ENCODE measurements at regions not wholly inside any gene's neighbourhood (a gene's known extent, or its start where the extent isn't known, plus 50 kb on each side); places are given as distances from the start of the nearest gene placed in this dataset.

- H3K9me3 ChIP-seq (ENCODE audit: low read length) = no peaks in the 10 kb centered on the region
- H3K9me2 ChIP-seq (replicated peaks; ENCODE audit: insufficient read depth, low read length) = no peaks in the 10 kb centered on the region
- no peak overlapping the region for H2AFZ ChIP-seq (ENCODE audit: low read length)
- H3K9ac ChIP-seq (ENCODE audit: low read length) = no peak overlapping the region
- no peak overlapping the region for H3K4me3 ChIP-seq (ENCODE audit: low read length)
- no peaks in the 10 kb centered on the region for H4K20me1 ChIP-seq (ENCODE audit: insufficient read depth, low read depth, low read length)
- no peak overlapping the region for H3K4me2 ChIP-seq (ENCODE audit: low read depth, low read length, poor library complexity, severe bottlenecking)
- no peak for DNase-seq
- no peak overlapping the region for H3K27ac ChIP-seq (ENCODE audit: low read length)
- no peaks in the 10 kb centered on the region for H3K4me1 ChIP-seq (ENCODE audit: low read length)
- no peaks in the 10 kb centered on the region for H3K36me3 ChIP-seq (ENCODE audit: insufficient read depth, low read length)
- no peaks in the 10 kb centered on the region for H3K79me2 ChIP-seq (ENCODE audit: low read length)
- no peaks in the 10 kb centered on the region for H3K27me3 ChIP-seq (ENCODE audit: low read length)
Measured at GRCh38 chr9:109586993-109587392, 88.9 kb upstream of the PTPN3 start.

- H3K4me3 ChIP-seq (ENCODE audit: low read length) = no peak overlapping the region
- H3K9ac ChIP-seq (ENCODE audit: low read length) = no peak overlapping the region
- no peaks in the 10 kb centered on the region for H3K4me1 ChIP-seq (ENCODE audit: low read length)
Measured at GRCh38 chr9:109588415-109588814, 90.3 kb upstream of the PTPN3 start.

DNA sequence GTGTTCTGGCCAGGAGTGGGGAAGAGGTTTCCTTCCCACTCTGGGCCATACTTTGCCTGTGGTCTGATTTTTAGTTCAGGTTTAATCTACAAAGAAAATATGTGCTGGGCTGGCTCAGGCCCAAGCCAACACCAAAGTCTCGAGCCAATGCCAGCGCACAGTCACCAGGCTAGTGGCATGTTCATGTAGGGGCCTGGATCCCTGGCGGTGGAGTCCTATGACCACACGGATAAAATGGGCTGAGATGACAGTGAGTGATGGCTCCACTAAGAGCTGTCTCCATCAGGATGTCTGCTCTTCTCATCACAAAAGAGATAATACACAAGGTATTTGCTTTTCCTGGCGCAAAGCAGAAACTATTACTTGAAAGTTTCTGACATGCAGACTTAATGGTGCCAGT is 92.9 kb upstream of the PTPN3 start:
- Histone ChIP-seq H3K4me3 (ENCODE audit: low read length) (no peak overlapping the region), H3K9me2 (replicated peaks; ENCODE audit: insufficient read depth, low read length) (no peaks in the 10 kb centered on the region), H4K20me1 (ENCODE audit: insufficient read depth, low read depth, low read length) (no peaks in the 10 kb centered on the region), H3K9me3 (ENCODE audit: low read length) (no peaks in the 10 kb centered on the region), H3K27ac (ENCODE audit: low read length) (no peak overlapping the region), H3K27me3 (ENCODE audit: low read length) (no peaks in the 10 kb centered on the region), H3K4me2 (ENCODE audit: low read depth, low read length, poor library complexity, severe bottlenecking) (no peak overlapping the region), H3K4me1 (ENCODE audit: low read length) (no peaks in the 10 kb centered on the region), H3K79me2 (ENCODE audit: low read length) (no peaks in the 10 kb centered on the region), H3K9ac (ENCODE audit: low read length) (no peak overlapping the region), H2AFZ (ENCODE audit: low read length) (no peak overlapping the region), H3K36me3 (ENCODE audit: insufficient read depth, low read length) (no peaks in the 10 kb centered on the region)
- no peak for DNase-seq

More at GRCh38 chr9:109588415-109588814, 90.3 kb upstream of the PTPN3 start:
- H3K36me3 ChIP-seq (ENCODE audit: insufficient read depth, low read length) = no peaks in the 10 kb centered on the region
- no peak overlapping the region for H2AFZ ChIP-seq (ENCODE audit: low read length)
- H3K79me2 ChIP-seq (ENCODE audit: low read length) = no peaks in the 10 kb centered on the region
- no peaks in the 10 kb centered on the region for H3K27me3 ChIP-seq (ENCODE audit: low read length)
- H3K9me2 ChIP-seq (replicated peaks; ENCODE audit: insufficient read depth, low read length) = no peaks in the 10 kb centered on the region
- no peak overlapping the region for H3K4me2 ChIP-seq (ENCODE audit: low read depth, low read length, poor library complexity, severe bottlenecking)
- H4K20me1 ChIP-seq (ENCODE audit: insufficient read depth, low read depth, low read length) = no peaks in the 10 kb centered on the region
- H3K9me3 ChIP-seq (ENCODE audit: low read length) = no peaks in the 10 kb centered on the region
- DNase-seq = no peak
- no peak overlapping the region for H3K27ac ChIP-seq (ENCODE audit: low read length)

DNA sequence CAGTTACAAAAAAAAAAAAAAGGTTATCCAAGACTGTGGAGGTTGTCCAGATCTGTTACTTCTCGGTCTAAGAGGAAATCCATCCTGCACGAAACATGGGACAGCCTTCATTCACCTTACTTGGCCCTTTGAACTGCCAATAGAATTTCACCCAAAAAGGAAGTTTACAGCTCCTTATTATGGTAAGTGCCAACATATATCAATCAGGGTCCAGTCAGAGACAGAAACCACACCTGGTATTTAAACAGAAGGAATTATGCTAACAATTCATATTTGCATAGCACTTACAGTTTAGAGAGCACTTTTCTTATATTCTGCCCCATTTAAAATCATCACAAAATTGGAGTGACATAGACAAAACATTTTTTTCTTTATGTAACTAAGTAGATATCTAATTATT is 93.6 kb upstream of the PTPN3 start:
- no peaks in the 10 kb centered on the region for H3K9me2 ChIP-seq (replicated peaks; ENCODE audit: insufficient read depth, low read length)
- H3K79me2 ChIP-seq (ENCODE audit: low read length) = no peaks in the 10 kb centered on the region
- no peaks in the 10 kb centered on the region for H3K4me1 ChIP-seq (ENCODE audit: low read length)
- no peak overlapping the region for H3K27ac ChIP-seq (ENCODE audit: low read length)
- no peaks in the 10 kb centered on the region for H3K27me3 ChIP-seq (ENCODE audit: low read length)
- H3K36me3 ChIP-seq (ENCODE audit: insufficient read depth, low read length) = no peaks in the 10 kb centered on the region
- DNase-seq = no peak
- H3K9me3 ChIP-seq (ENCODE audit: low read length) = no peaks in the 10 kb centered on the region
- no peaks in the 10 kb centered on the region for H4K20me1 ChIP-seq (ENCODE audit: insufficient read depth, low read depth, low read length)
- no peak overlapping the region for H3K4me2 ChIP-seq (ENCODE audit: low read depth, low read length, poor library complexity, severe bottlenecking)
- no peak overlapping the region for H3K4me3 ChIP-seq (ENCODE audit: low read length)
- H2AFZ ChIP-seq (ENCODE audit: low read length) = no peak overlapping the region
- no peak overlapping the region for H3K9ac ChIP-seq (ENCODE audit: low read length)

DNA sequence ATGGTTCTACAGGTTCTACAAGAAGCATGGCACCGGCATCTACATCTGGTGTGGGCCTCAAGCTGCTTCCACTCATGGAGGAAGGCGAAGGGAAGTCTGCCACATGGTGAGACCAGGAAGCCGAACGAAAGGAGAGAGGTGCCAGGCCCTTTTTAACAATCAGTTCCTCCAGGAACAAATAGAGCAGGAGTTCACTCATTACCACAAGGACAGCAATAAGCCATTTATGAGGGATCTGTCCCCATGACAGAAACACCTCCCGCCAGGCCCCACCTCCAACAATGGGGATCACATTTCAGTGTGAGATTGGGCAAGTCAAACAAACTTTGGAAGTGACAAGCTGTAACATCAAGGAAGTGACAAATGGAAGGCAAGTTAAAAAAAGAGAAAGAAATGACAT is 95.5 kb upstream of the PTPN3 start:
- H3K4me3 ChIP-seq (ENCODE audit: low read length) = no peak overlapping the region
- no peak overlapping the region for H3K4me2 ChIP-seq (ENCODE audit: low read depth, low read length, poor library complexity, severe bottlenecking)
- H3K9ac ChIP-seq (ENCODE audit: low read length) = no peak overlapping the region
- H3K9me3 ChIP-seq (ENCODE audit: low read length) = no peaks in the 10 kb centered on the region
- no peaks in the 10 kb centered on the region for H3K4me1 ChIP-seq (ENCODE audit: low read length)
- H3K27ac ChIP-seq (ENCODE audit: low read length) = no peak overlapping the region
- H3K27me3 ChIP-seq (ENCODE audit: low read length) = no peaks in the 10 kb centered on the region
- DNase-seq = no peak
- H3K36me3 ChIP-seq (ENCODE audit: insufficient read depth, low read length) = no peaks in the 10 kb centered on the region
- no peak overlapping the region for H2AFZ ChIP-seq (ENCODE audit: low read length)
- H3K79me2 ChIP-seq (ENCODE audit: low read length) = no peaks in the 10 kb centered on the region
- H4K20me1 ChIP-seq (ENCODE audit: insufficient read depth, low read depth, low read length) = no peaks in the 10 kb centered on the region
- H3K9me2 ChIP-seq (replicated peaks; ENCODE audit: insufficient read depth, low read length) = no peaks in the 10 kb centered on the region

DNA sequence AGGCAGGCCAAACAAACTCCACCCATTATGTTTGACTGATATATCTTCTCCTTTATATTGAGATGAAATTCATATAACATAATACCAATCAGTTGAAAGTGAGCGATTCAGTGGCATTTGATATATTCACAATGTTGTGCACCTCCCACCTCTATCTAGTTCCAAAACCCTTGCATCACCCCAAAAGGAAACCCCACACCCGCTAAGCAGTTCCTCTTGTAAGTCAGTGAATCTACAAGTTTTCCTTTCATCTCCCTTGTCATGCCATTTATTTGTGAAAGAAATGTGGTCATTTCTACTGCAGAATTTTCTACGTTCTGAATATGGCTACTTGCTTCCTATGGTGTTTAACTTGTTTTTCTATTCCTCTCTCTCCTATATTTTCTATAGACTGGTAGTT is 99.4 kb upstream of the PTPN3 start:
- H3K4me3 ChIP-seq (ENCODE audit: low read length) = no peak overlapping the region
- H4K20me1 ChIP-seq (ENCODE audit: insufficient read depth, low read depth, low read length) = no peaks in the 10 kb centered on the region
- DNase-seq = no peak
- no peak overlapping the region for H3K9ac ChIP-seq (ENCODE audit: low read length)
- no peaks in the 10 kb centered on the region for H3K79me2 ChIP-seq (ENCODE audit: low read length)
- H3K27me3 ChIP-seq (ENCODE audit: low read length) = no peaks in the 10 kb centered on the region
- H3K9me2 ChIP-seq (replicated peaks; ENCODE audit: insufficient read depth, low read length) = no peaks in the 10 kb centered on the region
- H3K27ac ChIP-seq (ENCODE audit: low read length) = no peak overlapping the region
- no peak overlapping the region for H3K4me2 ChIP-seq (ENCODE audit: low read depth, low read length, poor library complexity, severe bottlenecking)
- no peaks in the 10 kb centered on the region for H3K4me1 ChIP-seq (ENCODE audit: low read length)
- no peak overlapping the region for H2AFZ ChIP-seq (ENCODE audit: low read length)
- H3K36me3 ChIP-seq (ENCODE audit: insufficient read depth, low read length) = no peaks in the 10 kb centered on the region
- H3K9me3 ChIP-seq (ENCODE audit: low read length) = no peaks in the 10 kb centered on the region

DNA sequence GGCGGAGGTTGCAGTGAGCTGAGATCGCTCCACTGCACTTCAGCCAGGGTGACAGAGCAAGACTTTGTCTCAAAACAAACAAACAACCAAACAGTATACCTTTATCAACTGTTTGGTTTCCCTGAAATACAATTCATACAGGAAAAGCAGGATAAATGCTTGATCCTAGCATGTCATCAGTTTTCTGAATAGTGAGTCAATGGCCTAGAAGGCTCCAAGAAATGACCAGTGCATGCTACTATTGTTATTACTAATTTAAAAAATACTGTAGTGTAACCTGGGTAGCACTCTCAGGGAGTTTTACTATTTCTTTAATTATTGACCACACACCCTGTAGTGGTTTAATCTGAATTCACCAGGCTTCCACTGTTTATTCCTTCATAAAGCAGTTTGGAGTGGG is 101.0 kb upstream of the PTPN3 start:
- Histone ChIP-seq H3K9me3 (ENCODE audit: low read length) (no peaks in the 10 kb centered on the region), H3K79me2 (ENCODE audit: low read length) (no peaks in the 10 kb centered on the region), H3K4me3 (ENCODE audit: low read length) (no peak overlapping the region), H3K9ac (ENCODE audit: low read length) (no peak overlapping the region), H4K20me1 (ENCODE audit: insufficient read depth, low read depth, low read length) (no peaks in the 10 kb centered on the region), H3K9me2 (replicated peaks; ENCODE audit: insufficient read depth, low read length) (no peaks in the 10 kb centered on the region), H3K36me3 (ENCODE audit: insufficient read depth, low read length) (no peaks in the 10 kb centered on the region), H2AFZ (ENCODE audit: low read length) (no peak overlapping the region), H3K4me2 (ENCODE audit: low read depth, low read length, poor library complexity, severe bottlenecking) (no peak overlapping the region), H3K27me3 (ENCODE audit: low read length) (no peaks in the 10 kb centered on the region), H3K27ac (ENCODE audit: low read length) (no peak overlapping the region), H3K4me1 (ENCODE audit: low read length) (no peaks in the 10 kb centered on the region)
- DNase-seq = no peak

- DNase-seq = no peak
- H3K79me2 ChIP-seq (ENCODE audit: low read length) = no peaks in the 10 kb centered on the region
- H3K9me2 ChIP-seq (replicated peaks; ENCODE audit: insufficient read depth, low read length) = no peaks in the 10 kb centered on the region
- no peaks in the 10 kb centered on the region for H3K4me1 ChIP-seq (ENCODE audit: low read length)
- no peaks in the 10 kb centered on the region for H4K20me1 ChIP-seq (ENCODE audit: insufficient read depth, low read depth, low read length)
- no peak overlapping the region for H3K27ac ChIP-seq (ENCODE audit: low read length)
- H3K36me3 ChIP-seq (ENCODE audit: insufficient read depth, low read length) = no peaks in the 10 kb centered on the region
- H3K4me2 ChIP-seq (ENCODE audit: low read depth, low read length, poor library complexity, severe bottlenecking) = no peak overlapping the region
- no peak overlapping the region for H3K4me3 ChIP-seq (ENCODE audit: low read length)
- no peaks in the 10 kb centered on the region for H3K9me3 ChIP-seq (ENCODE audit: low read length)
- no peaks in the 10 kb centered on the region for H3K27me3 ChIP-seq (ENCODE audit: low read length)
- H2AFZ ChIP-seq (ENCODE audit: low read length) = no peak overlapping the region
- H3K9ac ChIP-seq (ENCODE audit: low read length) = no peak overlapping the region
Measured at GRCh38 chr9:109599711-109600110, 101.6 kb upstream of the PTPN3 start.

GRCh38 chr9:109600142-109600541 is 102.0 kb upstream of the PTPN3 start:
- no peaks in the 10 kb centered on the region for H3K9me2 ChIP-seq (replicated peaks; ENCODE audit: insufficient read depth, low read length)
- no peak for DNase-seq
- H3K27me3 ChIP-seq (ENCODE audit: low read length) = no peaks in the 10 kb centered on the region
- no peak overlapping the region for H3K4me3 ChIP-seq (ENCODE audit: low read length)
- no peaks in the 10 kb centered on the region for H4K20me1 ChIP-seq (ENCODE audit: insufficient read depth, low read depth, low read length)
- no peaks in the 10 kb centered on the region for H3K36me3 ChIP-seq (ENCODE audit: insufficient read depth, low read length)
- H3K4me1 ChIP-seq (ENCODE audit: low read length) = no peaks in the 10 kb centered on the region
- H3K9me3 ChIP-seq (ENCODE audit: low read length) = no peaks in the 10 kb centered on the region
- H3K9ac ChIP-seq (ENCODE audit: low read length) = no peak overlapping the region
- no peak overlapping the region for H2AFZ ChIP-seq (ENCODE audit: low read length)
- no peak overlapping the region for H3K27ac ChIP-seq (ENCODE audit: low read length)
- no peaks in the 10 kb centered on the region for H3K79me2 ChIP-seq (ENCODE audit: low read length)
- H3K4me2 ChIP-seq (ENCODE audit: low read depth, low read length, poor library complexity, severe bottlenecking) = no peak overlapping the region
